GM19025 (cell line): ENCODE measurements at regions not wholly inside any gene's neighbourhood (a gene's known extent, or its start where the extent isn't known, plus 50 kb on each side); places are given as distances from the start of the nearest gene placed in this dataset.

ENCODE experiments used
- ATAC-seq: cut with Tn5 transposase; IDR thresholded peaks from one replicate; pipeline ENCODE4 v1.9.1; 2021; ENCODE audit warnings: mild to moderate bottlenecking, low read depth, moderate library complexity; ENCODE audit not compliant: unreplicated experiment

- ATAC-seq, result no peak
Measured at GRCh38 chr10:110373857-110374654, 69.3 kb upstream of the SMNDC1 start.

GRCh38 chr10:110375121-110375520, 70.4 kb upstream of the SMNDC1 start:
- no peak for ATAC-seq

GRCh38 chr10:110376021-110376766, 71.5 kb upstream of the SMNDC1 start:
- ATAC-seq, result no peak

- no peak for ATAC-seq
Measured at GRCh38 chr10:110376767-110377160, 72.0 kb upstream of the SMNDC1 start.

GRCh38 chr10:110378006-110378405, 73.3 kb upstream of the SMNDC1 start:
- no peak for ATAC-seq

GRCh38 chr10:110378533-110379108, 73.9 kb upstream of the SMNDC1 start:
- no peak for ATAC-seq

GRCh38 chr10:110379831-110380230, 75.1 kb upstream of the SMNDC1 start:
- ATAC-seq, result no peak

GRCh38 chr10:110380293-110380692, 75.6 kb upstream of the SMNDC1 start:
- no peak for ATAC-seq

- ATAC-seq, result no peak
Measured at GRCh38 chr10:110382695-110383094, 78.0 kb upstream of the SMNDC1 start.

- ATAC-seq, result no peak
Measured at GRCh38 chr10:110387617-110387982, 82.9 kb upstream of the SMNDC1 start.

- ATAC-seq, result peak; percentile 83
Measured at GRCh38 chr10:110387983-110388686, 83.4 kb upstream of the SMNDC1 start.

GRCh38 chr10:110388687-110389052, 84.0 kb upstream of the SMNDC1 start:
- no peak for ATAC-seq

GRCh38 chr10:110389255-110389654, 84.5 kb upstream of the SMNDC1 start:
- ATAC-seq, result no peak

- no peak for ATAC-seq
Measured at GRCh38 chr10:110391541-110391940, 86.8 kb upstream of the SMNDC1 start.

- no peak for ATAC-seq
Measured at GRCh38 chr10:110392121-110392520, 87.4 kb upstream of the SMNDC1 start.

GRCh38 chr10:110392868-110393740, 88.4 kb upstream of the SMNDC1 start:
- ATAC-seq, result no peak

GRCh38 chr10:110393866-110394265, 89.1 kb upstream of the SMNDC1 start:
- no peak for ATAC-seq

- no peak for ATAC-seq
Measured at GRCh38 chr10:110394296-110394695, 89.6 kb upstream of the SMNDC1 start.

- ATAC-seq, result no peak
Measured at GRCh38 chr10:110394898-110395297, 90.2 kb upstream of the SMNDC1 start.
